HL-60 (cell line): ENCODE measurements at regions not wholly inside any gene's neighbourhood (a gene's known extent, or its start where the extent isn't known, plus 50 kb on each side); places are given as distances from the start of the nearest gene placed in this dataset.

Source experiments
- POLR2AphosphoS5 ChIP-seq: IDR thresholded peaks from 2 replicates; pipeline ENCODE4 v1.6.1; 2012; ENCODE audit warnings: low read depth
- TF ChIP-seq, protein P1 (sequence below): IDR thresholded peaks from one replicate; pipeline ENCODE4 v1.5.1; 2011; ENCODE audit warnings: low read length, control low read depth, inconsistent platforms; ENCODE audit not compliant: insufficient read depth

DNA sequence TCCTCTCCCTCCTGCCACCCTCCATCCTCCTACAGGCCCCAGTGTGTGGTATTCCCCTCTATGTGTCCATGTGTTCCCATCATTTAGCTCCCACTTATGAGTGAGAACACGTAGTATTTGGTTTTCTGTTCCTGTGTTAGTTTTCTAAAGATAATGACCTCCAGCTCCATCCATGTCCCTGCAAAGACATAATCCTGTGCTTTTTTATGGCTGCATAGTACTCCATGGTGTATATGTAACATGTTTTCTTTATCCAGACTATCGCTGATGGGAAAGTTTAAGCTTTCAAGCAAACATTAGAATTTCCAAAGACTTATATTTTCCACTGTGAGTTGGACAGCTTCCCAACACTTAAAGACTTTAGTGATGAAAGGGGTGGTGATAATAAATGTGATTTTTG, 105.9 kb upstream of the PIAS1 start:
- TF ChIP-seq, protein P1, sequence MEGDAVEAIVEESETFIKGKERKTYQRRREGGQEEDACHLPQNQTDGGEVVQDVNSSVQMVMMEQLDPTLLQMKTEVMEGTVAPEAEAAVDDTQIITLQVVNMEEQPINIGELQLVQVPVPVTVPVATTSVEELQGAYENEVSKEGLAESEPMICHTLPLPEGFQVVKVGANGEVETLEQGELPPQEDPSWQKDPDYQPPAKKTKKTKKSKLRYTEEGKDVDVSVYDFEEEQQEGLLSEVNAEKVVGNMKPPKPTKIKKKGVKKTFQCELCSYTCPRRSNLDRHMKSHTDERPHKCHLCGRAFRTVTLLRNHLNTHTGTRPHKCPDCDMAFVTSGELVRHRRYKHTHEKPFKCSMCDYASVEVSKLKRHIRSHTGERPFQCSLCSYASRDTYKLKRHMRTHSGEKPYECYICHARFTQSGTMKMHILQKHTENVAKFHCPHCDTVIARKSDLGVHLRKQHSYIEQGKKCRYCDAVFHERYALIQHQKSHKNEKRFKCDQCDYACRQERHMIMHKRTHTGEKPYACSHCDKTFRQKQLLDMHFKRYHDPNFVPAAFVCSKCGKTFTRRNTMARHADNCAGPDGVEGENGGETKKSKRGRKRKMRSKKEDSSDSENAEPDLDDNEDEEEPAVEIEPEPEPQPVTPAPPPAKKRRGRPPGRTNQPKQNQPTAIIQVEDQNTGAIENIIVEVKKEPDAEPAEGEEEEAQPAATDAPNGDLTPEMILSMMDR: no peak
- TF ChIP-seq POLR2AphosphoS5: no peak
